Sciatic nerve (tissue), 2 donors: ENCODE measurements at regions not wholly inside any gene's neighbourhood (a gene's known extent, or its start where the extent isn't known, plus 50 kb on each side); places are given as distances from the start of the nearest gene placed in this dataset.
A peak's percentile ranks its signal among the peaks of the same experiment; 100 is the strongest.
"Not testable (repeated sequence)": the region's sequence is repeated elsewhere in the genome, so short reads cannot be mapped to it uniquely, and the experiment has no call there.

ENCODE experiments used
- ATAC-seq: fragments of 200-7000 bp; cut with Tn5 transposase; one replicate; pipeline ENCODE4 v1.9.1; 2020; ENCODE audit warnings: mild to moderate bottlenecking, moderate library complexity
- DNase-seq: peaks from one replicate; pipeline ENCODE4 v3.0.0-alpha.2; 2020; ENCODE audit warnings: low spot score
- intact Hi-C: fragments of 100-400 bp; cut with DNase I; formaldehyde crosslinking; loops from one replicate; pipeline ENCODE4 v1.14.2; 2022
- donor health status: DM: no; HTN: no; CAD: no.
- donor health status: DM: no; HTN: no; CAD: no.

GRCh38 chrX:82721891-82722290 lies 786.2 kb upstream of the POU3F4 start:
- no peak for ATAC-seq
- DNase-seq, result no peak
- intact Hi-C loops, result no loop called here

DNA sequence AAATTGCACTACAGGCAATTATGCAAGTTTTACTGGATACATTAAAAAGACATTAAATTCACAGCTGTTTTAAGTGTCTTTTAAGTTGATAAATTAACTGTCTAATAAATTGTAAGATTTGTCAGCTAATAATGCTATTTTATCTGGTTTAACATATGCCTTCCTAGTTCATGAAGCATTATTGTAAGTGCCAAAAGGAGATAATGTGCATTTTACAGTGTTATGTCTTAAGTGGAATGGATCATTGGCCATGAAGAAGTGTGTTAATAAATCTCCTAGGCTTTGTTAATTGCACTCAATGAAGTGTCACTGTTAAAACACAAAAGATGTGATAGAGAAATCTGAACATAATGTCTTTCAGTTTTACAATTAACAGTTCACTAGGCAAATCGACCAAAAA lies 784.3 kb upstream of the POU3F4 start:
- ATAC-seq (no peak), DNase-seq (no peak)
- intact Hi-C loops, result no loop called here

DNA sequence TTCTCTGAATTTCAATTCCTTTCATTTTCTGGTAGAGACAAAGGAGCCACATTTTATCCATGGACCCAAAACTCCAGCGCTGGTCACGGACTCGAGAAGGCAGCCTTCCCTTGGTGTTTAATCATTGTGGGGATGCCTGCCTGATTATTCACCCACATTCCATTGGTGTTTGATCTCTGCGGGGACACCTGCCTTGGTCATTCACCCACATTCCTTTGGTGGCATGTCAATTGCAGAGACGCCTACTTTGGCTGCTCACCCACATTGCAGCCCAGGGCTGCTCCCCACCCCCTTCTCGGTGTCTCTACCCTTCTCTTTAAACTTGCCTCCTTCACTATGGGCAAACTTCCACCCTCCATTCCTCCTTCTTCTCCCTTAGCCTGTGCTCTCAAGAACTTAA lies 780.7 kb upstream of the POU3F4 start:
- DNase-seq, ATAC-seq, intact Hi-C loops: not testable (repeated sequence)

GRCh38 chrX:82732861-82733260 lies 775.2 kb upstream of the POU3F4 start:
- intact Hi-C loops, result no loop called here
- ATAC-seq, result no peak
- no peak for DNase-seq

GRCh38 chrX:82734140-82734539 lies 774.0 kb upstream of the POU3F4 start:
- ATAC-seq, result no peak
- intact Hi-C loops, result no loop called here
- DNase-seq, result no peak

GRCh38 chrX:82738313-82738712 lies 769.8 kb upstream of the POU3F4 start:
- DNase-seq, intact Hi-C loops, ATAC-seq: not testable (repeated sequence)

- no peak for DNase-seq
- intact Hi-C loops, result no loop called here
- no peak for ATAC-seq
These were observed 765.7 kb upstream of the POU3F4 start for GRCh38 chrX:82742351-82742750.

DNA sequence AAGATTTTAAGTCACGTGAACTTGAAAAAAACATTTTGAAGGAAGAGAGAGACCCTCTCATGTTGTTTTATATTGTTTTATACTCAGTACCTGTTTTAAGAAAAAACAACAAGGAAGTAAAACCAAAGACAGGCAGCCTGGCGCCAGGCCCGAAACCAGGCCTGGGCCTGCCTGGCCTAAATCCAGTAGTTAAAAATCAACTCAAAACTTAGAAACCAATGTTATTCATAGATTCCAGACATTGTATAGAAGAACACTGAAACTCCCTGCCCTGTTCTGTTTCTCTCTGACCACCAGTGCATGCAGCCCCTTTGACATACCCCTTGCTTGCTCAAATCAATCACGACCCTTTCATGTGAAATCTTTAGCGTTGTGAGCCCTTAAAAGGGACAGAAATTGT lies 762.4 kb upstream of the POU3F4 start:
- ATAC-seq, DNase-seq, intact Hi-C loops: not testable (repeated sequence)

- DNase-seq (no peak), ATAC-seq (no peak)
- intact Hi-C loops, result no loop called here
These were observed 759.1 kb upstream of the POU3F4 start for GRCh38 chrX:82748906-82749505.

GRCh38 chrX:82756272-82756671 lies 751.8 kb upstream of the POU3F4 start:
- ATAC-seq (no peak), DNase-seq (no peak)
- intact Hi-C loops, result no loop called here

- ATAC-seq (peak; percentile 65), DNase-seq (no peak)
- intact Hi-C loops, result no loop called here
These were observed 750.5 kb upstream of the POU3F4 start for GRCh38 chrX:82757614-82758013.

- intact Hi-C loops, result no loop called here
- no peak for DNase-seq
- no peak for ATAC-seq
These were observed 743.6 kb upstream of the POU3F4 start for GRCh38 chrX:82764521-82764920.

DNA sequence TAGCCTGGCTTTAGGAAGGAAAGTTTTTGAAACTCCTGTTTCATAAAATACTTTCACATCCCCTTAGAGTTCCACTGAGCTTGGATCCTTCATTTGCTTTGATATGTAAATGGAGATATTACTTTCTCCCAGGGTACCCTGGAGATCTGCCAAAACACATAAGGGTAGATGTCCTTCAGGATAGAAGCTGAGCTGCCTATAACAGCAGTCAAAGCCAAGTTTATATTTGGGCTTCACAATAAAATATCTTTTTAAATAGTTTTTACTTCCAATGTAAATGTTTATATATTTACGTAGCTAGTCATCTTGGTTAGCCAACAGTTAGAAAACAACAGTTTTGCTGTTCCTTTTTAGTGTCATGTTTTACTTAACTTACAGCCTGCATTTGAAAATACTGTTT lies 742.3 kb upstream of the POU3F4 start:
- intact Hi-C loops, result no loop called here
- DNase-seq (no peak), ATAC-seq (no peak)

- intact Hi-C loops, result no loop called here
- DNase-seq (no peak), ATAC-seq (no peak)
These were observed 732.7 kb upstream of the POU3F4 start for GRCh38 chrX:82775426-82775825.

DNA sequence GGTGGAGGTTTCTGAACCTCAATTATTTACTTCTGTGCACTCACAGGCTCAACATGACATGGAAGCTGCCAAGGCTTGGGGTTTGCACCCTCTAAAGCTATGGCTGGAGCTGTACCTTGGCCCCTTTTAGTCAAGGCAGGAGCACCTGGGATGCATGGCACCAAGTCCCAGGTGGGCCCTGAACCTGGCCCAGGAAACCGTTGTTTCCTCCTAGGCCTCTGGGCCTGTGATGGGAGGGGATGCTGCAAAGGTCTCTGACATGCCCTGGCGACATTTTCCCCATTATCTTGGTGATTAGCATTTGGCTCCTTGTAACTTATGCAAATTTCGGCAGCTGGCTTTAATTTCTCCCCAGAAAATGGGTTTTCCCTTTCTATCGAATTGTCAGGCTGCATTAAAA lies 726.1 kb upstream of the POU3F4 start:
- intact Hi-C loops, result no loop called here
- ATAC-seq (no peak), DNase-seq (no peak)

- DNase-seq, intact Hi-C loops, ATAC-seq: not testable (repeated sequence)
These were observed 695.2 kb upstream of the POU3F4 start for GRCh38 chrX:82812902-82813301.

GRCh38 chrX:82813671-82814078 lies 694.4 kb upstream of the POU3F4 start:
- peak; percentile 83 for ATAC-seq

GRCh38 chrX:82816001-82816400 lies 692.1 kb upstream of the POU3F4 start:
- ATAC-seq (no peak), DNase-seq (no peak)
- intact Hi-C loops, result no loop called here

More at GRCh38 chrX:82813671-82814078, 694.4 kb upstream of the POU3F4 start:
- no peak for DNase-seq
- intact Hi-C loops, result no loop called here

GRCh38 chrX:82816562-82816961 lies 691.5 kb upstream of the POU3F4 start:
- ATAC-seq (no peak), DNase-seq (no peak)
- intact Hi-C loops, result no loop called here

GRCh38 chrX:82842286-82842685 lies 665.8 kb upstream of the POU3F4 start:
- intact Hi-C loops, result no loop called here
- DNase-seq (no peak), ATAC-seq (no peak)

DNA sequence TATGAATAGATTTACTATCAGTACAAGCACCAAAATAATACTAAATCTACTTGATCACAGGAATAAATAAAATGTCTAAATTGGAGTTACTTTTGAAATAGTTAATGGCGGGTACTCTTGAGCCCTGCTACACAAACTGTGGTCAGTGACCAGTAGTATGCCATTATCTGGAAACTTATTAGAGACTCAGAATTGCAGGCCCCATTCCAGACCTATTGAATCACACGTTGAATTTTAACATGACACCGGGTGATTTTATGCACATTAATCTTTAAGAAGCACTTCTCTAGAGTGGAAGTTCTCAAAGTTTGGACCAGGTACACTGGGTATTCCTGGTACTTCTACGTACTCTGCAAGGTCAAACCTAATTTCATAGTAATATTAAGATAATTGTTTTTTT lies 660.0 kb upstream of the POU3F4 start:
- DNase-seq (no peak), ATAC-seq (no peak)
- intact Hi-C loops, result no loop called here
